Midbrain (tissue), 1 donor: ENCODE measurements at regions not wholly inside any gene's neighbourhood (a gene's known extent, or its start where the extent isn't known, plus 50 kb on each side); places are given as distances from the start of the nearest gene placed in this dataset.

Source experiments
- DNase-seq: peaks from one replicate; lab custom pipeline; 2025; lab: John Stamatoyannopoulos, UW

DNA sequence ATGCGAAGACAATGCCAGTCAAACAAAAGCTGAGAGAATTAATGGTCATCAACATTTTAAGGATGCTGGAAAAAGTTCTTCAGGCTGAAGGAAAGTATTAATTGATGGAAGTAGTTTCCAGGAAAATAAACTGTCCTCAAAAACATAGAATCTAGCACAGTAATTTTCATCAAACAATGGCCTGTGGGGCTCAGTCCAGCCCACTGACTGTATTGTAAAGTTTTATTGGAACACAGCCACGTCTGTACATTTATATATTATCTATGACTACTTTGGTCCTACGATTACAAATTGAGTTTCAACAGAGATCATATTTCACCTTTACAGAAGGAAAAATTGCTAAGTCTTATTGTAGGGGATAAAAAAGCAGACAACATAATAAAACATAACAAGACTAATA lies 484.5 kb downstream of the KCNJ2 start:
- no peak for DNase-seq

- peak; percentile 52 for DNase-seq
Measured at GRCh38 chr17:70654706-70655105, 485.4 kb downstream of the KCNJ2 start.

DNA sequence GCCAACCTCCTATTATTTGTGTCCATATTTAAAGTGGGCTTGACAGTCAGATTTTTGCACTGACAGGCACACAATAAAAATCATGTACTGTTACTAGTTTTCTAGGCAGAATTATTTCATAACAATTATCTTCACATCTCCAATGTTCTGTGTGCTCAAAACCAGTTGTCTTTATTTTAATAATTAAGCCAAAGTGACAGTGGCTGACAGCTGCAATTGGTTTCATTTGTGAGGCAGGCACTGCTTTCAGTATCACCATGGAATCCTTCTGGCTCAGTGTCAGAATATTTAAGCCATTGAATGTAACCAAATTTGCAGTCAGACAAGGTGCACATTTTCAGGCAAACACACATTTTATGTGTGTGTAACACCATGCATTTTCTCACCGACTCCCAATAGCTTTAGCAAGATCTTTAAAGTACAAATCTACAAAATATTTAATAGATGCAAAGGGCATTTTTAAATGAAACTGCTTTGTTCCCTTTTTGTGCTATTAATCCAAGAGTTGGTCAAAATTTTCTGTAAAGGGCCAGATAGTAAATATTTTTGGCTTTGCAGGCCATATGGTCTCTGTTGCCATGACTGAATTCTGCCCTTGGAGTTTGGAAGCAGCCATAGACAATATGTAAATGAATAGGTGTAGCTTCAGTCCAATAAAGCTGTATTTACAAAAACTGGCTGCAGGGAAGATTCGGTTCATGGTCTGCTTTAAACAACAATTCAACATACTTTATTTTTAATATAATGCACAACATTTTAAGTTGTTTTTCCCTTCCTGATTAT lies 486.0 kb downstream of the KCNJ2 start:
- peak; percentile 52 for DNase-seq

DNA sequence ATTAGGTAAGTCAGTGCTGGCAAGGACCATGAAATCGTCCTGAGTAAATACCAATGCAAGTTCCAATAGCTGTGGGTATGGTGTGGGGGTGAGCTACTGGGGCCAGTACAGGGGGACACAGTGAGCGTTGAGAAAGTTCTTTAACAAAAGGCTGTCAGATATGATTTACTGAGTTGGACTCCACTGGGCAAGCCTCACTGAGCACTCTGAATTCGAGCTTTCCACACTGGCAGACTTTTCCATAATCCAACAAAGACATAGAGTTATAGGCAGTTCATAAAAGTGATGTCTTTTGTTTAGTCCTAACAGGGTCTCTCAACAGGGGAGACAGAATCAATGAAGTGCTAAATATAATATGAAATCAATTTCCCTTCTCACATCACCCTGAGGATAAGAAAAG lies 489.0 kb downstream of the KCNJ2 start:
- no peak for DNase-seq

GRCh38 chr17:70658840-70659239 lies 489.5 kb downstream of the KCNJ2 start:
- DNase-seq: no peak

DNA sequence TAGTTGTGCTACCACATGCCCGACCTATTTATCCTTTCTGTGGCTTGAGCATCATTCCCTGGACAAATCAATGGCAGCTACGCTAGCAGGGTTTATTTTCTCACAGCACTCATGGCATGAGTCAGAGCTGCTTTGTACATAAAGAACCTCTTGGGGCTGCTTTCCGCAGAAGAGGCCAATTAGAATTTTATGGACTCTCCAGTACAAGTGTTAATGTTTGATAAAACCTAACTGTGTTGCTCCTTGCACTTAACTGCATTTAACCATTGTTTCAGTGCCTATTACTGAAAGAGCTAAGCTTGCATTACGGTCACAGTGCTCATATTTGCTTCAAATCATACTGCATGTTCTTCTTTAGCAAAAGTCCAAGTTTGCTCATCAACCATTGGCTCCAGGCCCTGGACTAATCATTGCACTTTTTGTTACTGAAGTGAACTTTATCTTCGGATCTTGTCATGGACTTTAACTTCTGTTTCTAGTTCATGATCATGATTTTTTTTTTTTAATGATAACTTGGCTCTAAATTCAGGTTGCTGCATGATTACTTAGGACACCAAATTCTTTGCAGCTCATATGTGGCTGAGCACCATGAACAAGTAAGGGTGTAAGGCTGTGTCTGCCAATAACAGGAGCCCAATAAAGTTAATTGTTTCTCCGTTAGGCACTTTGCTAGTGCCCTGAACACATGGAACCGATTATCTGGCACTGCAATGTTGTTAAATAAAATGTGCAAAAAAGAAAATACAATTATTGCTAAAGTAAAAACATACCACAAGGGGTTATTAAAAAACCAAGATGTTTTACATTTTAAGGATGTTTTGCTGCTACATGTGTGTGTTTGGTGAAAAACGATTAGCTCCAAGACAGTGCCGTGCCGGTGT lies 492.2 kb downstream of the KCNJ2 start:
- DNase-seq: no peak

GRCh38 chr17:70668276-70668937 lies 499.1 kb downstream of the KCNJ2 start:
- no peak for DNase-seq

DNA sequence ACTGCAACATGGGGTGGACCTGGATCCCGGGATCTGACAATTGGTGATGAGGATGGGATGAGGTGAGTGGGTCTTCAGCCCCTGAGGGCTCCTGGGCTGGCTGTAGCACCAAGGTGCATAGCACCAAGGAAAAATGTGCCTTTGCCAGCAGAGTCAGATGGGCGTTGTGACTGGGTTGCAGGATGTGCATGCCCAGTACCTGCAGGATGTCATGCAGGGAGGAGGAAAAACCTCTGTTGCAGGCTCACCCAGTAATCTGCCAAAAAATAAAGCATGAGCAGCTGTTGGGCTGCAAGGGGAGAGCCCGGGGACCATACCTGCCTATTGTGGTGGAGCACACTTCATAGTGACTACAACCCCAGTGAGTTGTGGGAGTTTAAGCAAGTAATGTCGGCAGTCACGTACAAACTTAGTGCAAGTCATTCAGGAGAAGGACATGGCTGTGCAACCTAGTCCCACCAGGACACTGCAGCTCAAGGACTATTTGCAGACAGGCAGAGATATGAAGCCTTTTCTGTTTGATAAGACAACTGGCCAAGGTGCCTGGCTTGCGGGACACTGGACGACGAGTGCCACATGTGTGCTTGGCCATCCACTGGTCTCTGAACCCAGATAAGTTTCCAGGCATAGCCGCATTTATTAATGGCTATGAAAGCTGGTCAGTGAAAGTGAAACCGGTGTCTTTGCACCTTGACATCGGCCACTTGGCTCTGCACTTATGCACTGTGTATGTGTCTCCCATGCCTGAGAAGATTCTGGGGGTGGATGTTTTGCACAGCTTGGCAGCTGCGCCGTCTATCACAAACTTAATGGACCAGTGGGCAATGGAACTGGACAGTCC lies 499.8 kb downstream of the KCNJ2 start:
- no peak for DNase-seq

- no peak for DNase-seq
Measured at GRCh38 chr17:70674061-70674460, 504.7 kb downstream of the KCNJ2 start.

- DNase-seq: no peak
Measured at GRCh38 chr17:70675070-70675590, 505.8 kb downstream of the KCNJ2 start.

DNA sequence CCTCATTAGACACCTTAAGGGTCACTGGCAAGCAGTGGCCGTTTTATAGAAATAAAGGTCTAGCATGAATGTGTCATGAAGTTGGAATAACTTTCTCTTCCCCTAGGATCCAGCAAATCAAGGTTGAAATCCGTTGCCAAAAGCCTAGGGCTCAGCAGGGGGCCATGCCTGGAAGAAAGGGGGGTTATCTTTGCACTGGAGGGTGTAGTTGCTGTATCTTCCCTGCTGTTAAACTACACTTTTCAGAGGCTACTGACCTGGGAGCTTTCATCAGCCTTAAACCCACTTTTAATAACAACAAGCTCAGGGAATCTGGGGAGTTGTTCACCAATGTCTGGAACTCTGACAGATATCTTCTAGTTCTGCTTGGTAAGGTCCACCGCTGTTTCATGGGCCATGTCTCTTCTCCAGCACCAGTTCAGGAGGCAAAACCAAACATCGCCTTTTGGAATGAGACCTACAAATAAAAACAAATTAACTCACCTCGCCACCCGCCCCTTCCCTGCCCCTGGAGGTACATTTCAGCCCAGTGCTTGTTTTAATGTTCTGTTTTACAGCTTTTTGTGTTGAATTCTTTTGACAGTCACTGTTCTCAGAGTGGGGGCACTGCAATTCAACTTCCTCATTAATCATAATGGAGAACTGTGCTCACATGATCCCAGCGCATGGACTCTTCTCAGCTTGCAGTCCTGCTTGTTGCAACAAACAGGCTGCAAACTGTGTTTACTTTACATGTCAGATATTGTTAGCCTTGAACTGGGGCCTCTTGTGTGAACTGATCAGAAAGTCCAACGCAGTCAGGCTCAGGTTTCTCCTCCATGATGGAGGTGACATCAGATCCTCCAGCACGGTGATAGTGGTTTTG lies 508.7 kb downstream of the KCNJ2 start:
- DNase-seq: no peak

- no peak for DNase-seq
Measured at GRCh38 chr17:70678889-70679288, 509.6 kb downstream of the KCNJ2 start.

GRCh38 chr17:70683936-70684335 lies 514.6 kb downstream of the KCNJ2 start:
- DNase-seq: no peak

DNA sequence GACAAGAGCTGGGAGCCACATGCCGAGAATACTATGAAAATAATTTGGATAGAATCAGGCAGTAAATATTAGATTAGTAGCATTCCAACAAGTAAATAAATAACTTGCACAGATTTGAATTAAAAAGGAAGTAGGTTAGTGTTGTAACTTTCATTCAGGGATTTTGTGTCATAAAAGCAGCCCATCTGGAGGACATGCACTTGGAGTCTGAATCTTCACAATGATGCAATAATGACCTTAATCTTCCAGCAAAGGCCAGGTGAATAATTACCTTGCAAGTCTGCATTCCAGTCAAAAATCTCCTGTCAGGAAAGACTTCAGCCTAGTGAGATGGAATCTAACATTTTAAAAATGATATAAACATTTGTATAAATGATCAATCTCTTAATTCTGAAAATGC lies 518.1 kb downstream of the KCNJ2 start:
- no peak for DNase-seq

DNA sequence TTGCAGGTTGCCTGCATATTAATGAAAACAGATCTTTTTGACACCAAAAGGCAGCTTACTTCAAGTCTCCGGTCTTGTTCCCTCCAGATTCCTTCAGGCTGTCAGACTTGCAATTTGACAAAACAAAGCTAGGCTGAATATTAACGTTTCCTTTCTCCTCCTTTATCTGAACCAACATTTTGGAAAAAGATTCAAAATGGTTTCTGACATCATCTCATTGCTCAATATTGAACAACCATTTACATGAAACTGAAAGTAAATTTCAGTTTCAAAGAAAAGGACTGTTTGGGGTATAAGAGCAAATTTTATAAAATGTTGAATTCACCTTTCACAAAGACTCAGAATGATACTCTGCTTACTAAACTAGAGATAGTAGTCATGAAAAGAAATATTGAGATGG lies 521.8 kb downstream of the KCNJ2 start:
- no peak for DNase-seq

GRCh38 chr17:70699408-70699807 lies 530.1 kb downstream of the KCNJ2 start:
- peak; percentile 72 for DNase-seq

GRCh38 chr17:70702683-70703255 lies 533.4 kb downstream of the KCNJ2 start:
- DNase-seq: no peak

DNA sequence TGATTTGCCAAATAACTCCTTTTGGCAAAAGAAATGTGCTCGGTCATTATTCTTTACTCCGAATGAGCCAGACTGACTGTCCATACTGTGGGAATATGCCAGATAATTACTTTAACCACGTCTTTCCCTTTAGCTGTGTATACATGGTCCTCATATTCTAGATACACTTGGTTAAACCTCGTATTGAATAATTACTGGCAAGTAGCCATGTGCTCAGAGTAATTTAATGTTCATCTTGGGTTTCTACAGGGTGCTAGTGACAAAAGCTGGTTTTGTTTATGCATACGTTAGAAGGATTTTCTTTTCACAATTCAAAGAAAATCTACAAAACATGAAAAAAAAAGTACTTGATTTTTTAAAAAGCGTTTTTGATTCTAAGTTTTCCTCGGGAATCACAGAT lies 540.3 kb downstream of the KCNJ2 start:
- DNase-seq: no peak

DNA sequence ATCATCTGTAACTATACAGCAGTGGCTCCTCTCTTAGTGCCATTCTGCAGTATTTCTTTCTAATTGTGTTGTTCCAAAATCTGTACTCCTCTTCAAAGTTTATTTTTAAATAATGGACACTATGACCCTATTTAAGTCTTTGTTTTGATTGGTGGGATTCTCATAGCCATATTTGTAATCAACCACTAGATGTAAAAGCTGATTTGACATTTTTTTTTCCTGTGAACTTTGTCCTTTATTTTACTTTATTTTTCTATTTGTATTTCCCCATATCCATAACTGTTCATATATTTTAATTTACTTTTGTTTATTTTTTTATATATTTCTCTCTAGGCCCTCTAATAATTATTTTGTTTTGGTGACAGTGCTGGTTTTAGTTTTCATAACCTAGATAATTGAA lies 544.4 kb downstream of the KCNJ2 start:
- no peak for DNase-seq

GRCh38 chr17:70716551-70716950 lies 547.2 kb downstream of the KCNJ2 start:
- peak; percentile 19 for DNase-seq
